ENCODE measurements at regions not wholly inside any gene's neighbourhood (a gene's known extent, or its start where the extent isn't known, plus 50 kb on each side); places are given as distances from the start of the nearest gene placed in this dataset.

DNA sequence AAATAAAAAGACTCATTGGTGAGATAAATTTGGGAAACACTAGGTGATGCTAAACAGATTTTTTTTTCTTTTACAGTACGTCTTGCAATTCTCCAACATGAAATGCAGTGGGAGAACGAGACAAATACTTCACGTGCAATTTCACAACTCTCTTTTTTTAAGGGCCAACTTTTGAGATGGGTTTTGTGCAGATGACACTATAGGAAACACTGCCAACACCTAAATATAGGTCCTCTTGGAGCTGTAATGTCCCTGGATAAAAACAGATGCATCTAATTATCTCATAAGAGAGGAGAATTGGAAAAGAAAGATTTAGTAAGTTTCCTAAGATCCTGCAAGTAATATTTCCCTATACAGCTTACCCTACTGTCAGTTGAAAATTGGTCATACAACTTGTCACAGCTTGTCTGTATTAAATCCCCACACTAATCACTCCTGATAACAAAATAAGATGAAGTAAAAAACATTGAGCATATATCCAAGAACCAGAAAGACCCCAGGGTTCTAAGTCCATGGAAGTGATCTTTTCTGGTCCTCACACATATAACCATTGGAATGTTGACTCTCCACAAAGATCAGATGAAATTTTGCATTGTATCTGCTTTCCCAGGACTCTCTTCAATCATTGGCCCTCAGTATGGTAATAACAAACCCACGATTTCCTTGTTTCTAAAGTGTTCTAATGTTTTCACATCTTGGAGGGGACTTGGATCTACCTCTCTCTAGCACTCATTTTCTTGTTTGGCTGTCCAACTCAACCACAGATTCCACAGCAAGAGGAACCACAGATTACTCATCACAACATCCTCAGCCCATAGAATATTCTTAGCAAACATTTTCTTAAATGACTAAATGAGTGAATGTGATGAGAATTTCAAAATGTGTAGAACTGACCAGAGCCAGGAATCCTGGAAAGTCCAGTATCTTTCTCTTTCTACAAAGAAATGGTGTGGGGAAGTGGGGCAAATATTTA is 769.4 kb upstream of the USP15 start:
- no peaks in the 10 kb centered on the region for H3K79me1 ChIP-seq (ENCODE audit: low read length)
- no peak overlapping the region for H2AK5ac ChIP-seq (ENCODE audit: low read length)
- H3K4me3 ChIP-seq (ENCODE audit: low read depth, low read length) = no peak overlapping the region
- H3K79me2 ChIP-seq (ENCODE audit: control insufficient read depth, insufficient read depth, low read length, poor library complexity) = no peaks in the 10 kb centered on the region
- H3K9ac ChIP-seq (ENCODE audit: low read length) = no peak overlapping the region
- no peak overlapping the region for H2BK5ac ChIP-seq (ENCODE audit: low read depth, low read length, poor library complexity)
- no peak overlapping the region for H4K91ac ChIP-seq (ENCODE audit: low read depth, low read length)
- H3K4ac ChIP-seq (ENCODE audit: low read depth, low read length) = no peak overlapping the region
- no peaks in the 10 kb centered on the region for H3K4me1 ChIP-seq (ENCODE audit: control insufficient read depth in 1 of 2, insufficient read depth in 2 of 2, low read length in 2 of 2)
- DNase-seq = no peak
- H2BK12ac ChIP-seq (ENCODE audit: low read length) = no peak overlapping the region
- no peaks in the 10 kb centered on the region for H3K9me3 ChIP-seq (ENCODE audit: insufficient read depth, low read depth, low read length)
- H3K4me2 ChIP-seq (ENCODE audit: low read length) = no peak overlapping the region
- no peak overlapping the region for H4K12ac ChIP-seq (ENCODE audit: low read depth, low read length)
- H3K36me3 ChIP-seq (ENCODE audit: control insufficient read depth in 1 of 2, insufficient read depth in 2 of 2, low read length in 2 of 2) = no peaks in the 10 kb centered on the region
- H4K8ac ChIP-seq (ENCODE audit: low read depth, low read length) = no peak overlapping the region
- H3K27ac ChIP-seq (ENCODE audit: low read depth, low read length) = no peak overlapping the region
- H3K23ac ChIP-seq (ENCODE audit: low read length) = no peak overlapping the region
- H3K18ac ChIP-seq (ENCODE audit: low read length) = no peak overlapping the region
- H2BK120ac ChIP-seq (ENCODE audit: insufficient read depth, low read length, poor library complexity) = no peak overlapping the region
- no peak overlapping the region for H3K14ac ChIP-seq (ENCODE audit: low read length)
- no CpG with 5 or more reads among the region's 4 CpGs for WGBS (ENCODE audit: extremely low coverage, insufficient coverage, insufficient read length)
- no peaks in the 10 kb centered on the region for H3K27me3 ChIP-seq (ENCODE audit: insufficient read depth, low read length)
- no peak overlapping the region for H2AFZ ChIP-seq (ENCODE audit: insufficient read depth, low read length, poor library complexity)

GRCh38 chr12:61502179-61502578 is 758.0 kb upstream of the USP15 start:
- DNase-seq = no peak

DNA sequence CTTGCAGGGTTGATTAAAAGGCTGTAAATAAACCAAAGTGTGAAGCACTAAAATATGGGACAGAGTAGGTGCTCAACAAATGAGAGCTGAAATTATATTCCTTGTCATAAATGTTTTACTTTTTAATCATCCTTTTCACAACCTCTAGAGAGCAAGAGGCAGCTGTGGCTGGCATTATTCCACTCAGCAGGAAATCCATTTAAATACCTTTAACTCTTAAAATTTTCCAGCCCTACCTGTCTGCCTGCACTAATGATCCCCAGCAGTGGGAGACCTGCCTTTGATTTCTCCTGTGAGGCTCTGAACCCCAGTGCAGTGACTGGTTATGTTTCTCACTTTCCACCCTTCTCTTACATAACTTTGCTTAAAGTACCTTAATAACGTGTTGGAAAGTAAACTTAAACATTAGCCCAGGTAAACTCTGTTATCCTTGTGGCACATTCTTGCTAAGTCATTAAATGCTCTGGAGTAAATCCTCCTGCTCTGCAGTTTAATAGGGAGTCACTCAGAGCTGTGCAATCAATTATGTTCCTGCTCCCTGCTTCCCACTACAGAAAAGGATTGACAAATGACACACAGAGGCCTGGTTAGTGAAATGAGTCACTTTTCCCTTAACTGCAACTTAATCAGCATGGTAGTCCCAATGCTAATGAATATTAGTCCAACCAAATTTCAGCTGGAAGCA is 755.7 kb upstream of the USP15 start:
- Histone ChIP-seq H2BK120ac (ENCODE audit: insufficient read depth, low read length, poor library complexity) (no peak overlapping the region), H3K4me1 (ENCODE audit: control insufficient read depth in 1 of 2, insufficient read depth in 2 of 2, low read length in 2 of 2) (no peaks in the 10 kb centered on the region), H3K4ac (ENCODE audit: low read depth, low read length) (no peak overlapping the region), H3K23ac (ENCODE audit: low read length) (no peak overlapping the region), H3K4me2 (ENCODE audit: low read length) (no peak overlapping the region), H3K27me3 (ENCODE audit: insufficient read depth, low read length) (no peaks in the 10 kb centered on the region), H3K36me3 (ENCODE audit: control insufficient read depth in 1 of 2, insufficient read depth in 2 of 2, low read length in 2 of 2) (no peaks in the 10 kb centered on the region), H2BK5ac (ENCODE audit: low read depth, low read length, poor library complexity) (no peak overlapping the region), H4K12ac (ENCODE audit: low read depth, low read length) (no peak overlapping the region), H2AFZ (ENCODE audit: insufficient read depth, low read length, poor library complexity) (no peak overlapping the region), H3K14ac (ENCODE audit: low read length) (no peak overlapping the region), H4K8ac (ENCODE audit: low read depth, low read length) (no peak overlapping the region), H3K9me3 (ENCODE audit: insufficient read depth, low read depth, low read length) (no peaks in the 10 kb centered on the region), H3K27ac (ENCODE audit: low read depth, low read length) (no peak overlapping the region), H2BK12ac (ENCODE audit: low read length) (no peak overlapping the region), H3K9ac (ENCODE audit: low read length) (no peak overlapping the region), H3K79me1 (ENCODE audit: low read length) (no peaks in the 10 kb centered on the region), H3K79me2 (ENCODE audit: control insufficient read depth, insufficient read depth, low read length, poor library complexity) (no peaks in the 10 kb centered on the region), H3K4me3 (ENCODE audit: low read depth, low read length) (no peak overlapping the region), H4K91ac (ENCODE audit: low read depth, low read length) (no peak overlapping the region), H3K18ac (ENCODE audit: low read length) (no peak overlapping the region), H2AK5ac (ENCODE audit: low read length) (no peak overlapping the region)
- DNase-seq = no peak
- no CpG with 5 or more reads among the region's 1 CpG for WGBS (ENCODE audit: extremely low coverage, insufficient coverage, insufficient read length)

More at GRCh38 chr12:61502179-61502578, 758.0 kb upstream of the USP15 start:
- Histone ChIP-seq H4K91ac (ENCODE audit: low read depth, low read length) (no peak overlapping the region), H3K4me2 (ENCODE audit: low read length) (no peak overlapping the region), H3K4me1 (ENCODE audit: control insufficient read depth in 1 of 2, insufficient read depth in 2 of 2, low read length in 2 of 2) (no peaks in the 10 kb centered on the region), H3K27me3 (ENCODE audit: insufficient read depth, low read length) (no peaks in the 10 kb centered on the region), H2BK120ac (ENCODE audit: insufficient read depth, low read length, poor library complexity) (no peak overlapping the region), H3K23ac (ENCODE audit: low read length) (no peak overlapping the region), H4K8ac (ENCODE audit: low read depth, low read length) (no peak overlapping the region), H2AFZ (ENCODE audit: insufficient read depth, low read length, poor library complexity) (no peak overlapping the region), H3K9ac (ENCODE audit: low read length) (no peak overlapping the region), H3K14ac (ENCODE audit: low read length) (no peak overlapping the region), H3K79me1 (ENCODE audit: low read length) (no peaks in the 10 kb centered on the region), H2BK12ac (ENCODE audit: low read length) (no peak overlapping the region), H3K79me2 (ENCODE audit: control insufficient read depth, insufficient read depth, low read length, poor library complexity) (no peaks in the 10 kb centered on the region), H3K18ac (ENCODE audit: low read length) (no peak overlapping the region), H2AK5ac (ENCODE audit: low read length) (no peak overlapping the region), H3K4me3 (ENCODE audit: low read depth, low read length) (no peak overlapping the region), H2BK5ac (ENCODE audit: low read depth, low read length, poor library complexity) (no peak overlapping the region), H3K9me3 (ENCODE audit: insufficient read depth, low read depth, low read length) (no peaks in the 10 kb centered on the region), H4K12ac (ENCODE audit: low read depth, low read length) (no peak overlapping the region), H3K36me3 (ENCODE audit: control insufficient read depth in 1 of 2, insufficient read depth in 2 of 2, low read length in 2 of 2) (no peaks in the 10 kb centered on the region), H3K4ac (ENCODE audit: low read depth, low read length) (no peak overlapping the region), H3K27ac (ENCODE audit: low read depth, low read length) (no peak overlapping the region)

GRCh38 chr12:61513499-61513898 is 746.7 kb upstream of the USP15 start:
- H3K4me3 ChIP-seq (ENCODE audit: low read depth, low read length) = no peak overlapping the region
- no peak overlapping the region for H3K18ac ChIP-seq (ENCODE audit: low read length)
- H4K12ac ChIP-seq (ENCODE audit: low read depth, low read length) = no peak overlapping the region
- no CpG with 5 or more reads among the region's 2 CpGs for WGBS (ENCODE audit: extremely low coverage, insufficient coverage, insufficient read length)
- H2AK5ac ChIP-seq (ENCODE audit: low read length) = no peak overlapping the region
- H2AFZ ChIP-seq (ENCODE audit: insufficient read depth, low read length, poor library complexity) = no peak overlapping the region
- no peaks in the 10 kb centered on the region for H3K79me1 ChIP-seq (ENCODE audit: low read length)
- H4K8ac ChIP-seq (ENCODE audit: low read depth, low read length) = no peak overlapping the region
- no peak overlapping the region for H3K4me2 ChIP-seq (ENCODE audit: low read length)
- no peak overlapping the region for H3K4ac ChIP-seq (ENCODE audit: low read depth, low read length)
- no peaks in the 10 kb centered on the region for H3K27me3 ChIP-seq (ENCODE audit: insufficient read depth, low read length)
- H3K9me3 ChIP-seq (ENCODE audit: insufficient read depth, low read depth, low read length) = no peaks in the 10 kb centered on the region
- H2BK12ac ChIP-seq (ENCODE audit: low read length) = no peak overlapping the region
- no peaks in the 10 kb centered on the region for H3K4me1 ChIP-seq (ENCODE audit: control insufficient read depth in 1 of 2, insufficient read depth in 2 of 2, low read length in 2 of 2)
- no peak overlapping the region for H2BK120ac ChIP-seq (ENCODE audit: insufficient read depth, low read length, poor library complexity)
- no peaks in the 10 kb centered on the region for H3K36me3 ChIP-seq (ENCODE audit: control insufficient read depth in 1 of 2, insufficient read depth in 2 of 2, low read length in 2 of 2)
- no peak overlapping the region for H3K9ac ChIP-seq (ENCODE audit: low read length)
- no peak overlapping the region for H3K23ac ChIP-seq (ENCODE audit: low read length)
- no peak overlapping the region for H3K27ac ChIP-seq (ENCODE audit: low read depth, low read length)
- no peak overlapping the region for H2BK5ac ChIP-seq (ENCODE audit: low read depth, low read length, poor library complexity)
- H4K91ac ChIP-seq (ENCODE audit: low read depth, low read length) = no peak overlapping the region
- H3K79me2 ChIP-seq (ENCODE audit: control insufficient read depth, insufficient read depth, low read length, poor library complexity) = no peaks in the 10 kb centered on the region
- no peak for DNase-seq
- no peak overlapping the region for H3K14ac ChIP-seq (ENCODE audit: low read length)

Measured in trophoblast cell (in vitro differentiated cells and primary cell).